ENCODE measurements at regions not wholly inside any gene's neighbourhood (a gene's known extent, or its start where the extent isn't known, plus 50 kb on each side); places are given as distances from the start of the nearest gene placed in this dataset.

DNA sequence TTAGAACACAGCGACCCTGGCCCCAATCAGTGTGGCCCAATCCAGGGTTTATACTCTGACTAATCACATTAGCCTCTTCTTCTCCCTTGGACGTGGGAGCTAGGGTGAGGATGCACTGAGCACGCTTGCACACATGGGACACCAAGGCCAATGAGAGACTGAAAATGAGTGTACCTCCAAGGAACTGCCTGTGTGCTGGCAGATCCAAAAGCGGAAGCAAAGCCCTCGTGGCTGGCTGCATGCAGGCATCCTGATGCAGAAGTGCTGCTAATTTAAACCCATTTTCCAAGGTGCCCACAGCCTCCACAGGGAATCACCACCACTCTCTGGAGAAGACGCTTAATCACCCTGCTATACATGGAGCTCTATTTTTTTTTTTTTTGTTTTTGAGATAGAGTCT lies 375.3 kb upstream of the XYLT1 start:
- no peak for DNase-seq

DNA sequence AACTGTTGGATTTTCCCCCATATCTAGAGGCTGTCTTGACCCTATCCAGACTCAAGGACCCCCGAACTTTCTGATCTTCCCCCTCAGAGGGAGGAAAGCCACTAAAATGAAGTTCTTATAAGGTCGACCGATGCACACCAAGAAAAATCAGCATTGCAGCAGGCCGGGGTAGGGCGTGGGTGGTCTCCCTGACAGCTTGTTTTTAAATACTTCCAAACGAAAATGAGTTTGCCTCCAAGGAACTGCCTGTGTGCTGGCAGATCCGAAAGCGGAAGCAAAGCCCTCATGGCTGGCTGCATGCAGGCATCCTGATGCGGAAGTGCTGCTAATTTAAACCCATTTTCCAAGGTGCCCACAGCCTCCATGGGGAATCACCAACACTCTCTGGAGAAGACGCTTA lies 374.3 kb upstream of the XYLT1 start:
- no peak for DNase-seq

DNA sequence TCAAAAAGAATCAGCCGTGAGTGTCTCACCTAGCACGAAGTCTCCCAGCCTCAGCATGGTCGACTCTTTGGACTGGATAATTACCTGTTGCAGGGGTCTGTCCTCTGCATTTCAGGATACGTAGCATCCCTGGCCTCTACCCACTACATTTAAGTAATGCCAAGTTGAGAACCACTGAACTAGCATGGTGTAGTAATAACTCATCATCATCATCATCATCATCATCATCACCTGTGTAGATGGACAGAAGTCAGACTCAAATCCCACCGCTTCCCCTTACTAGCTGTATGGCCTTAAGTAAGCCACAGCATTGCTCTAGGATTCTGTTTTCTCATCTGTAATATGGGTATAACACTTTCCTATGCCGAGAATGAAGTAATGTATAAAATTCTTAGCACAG lies 373.1 kb upstream of the XYLT1 start:
- no peak for DNase-seq

DNA sequence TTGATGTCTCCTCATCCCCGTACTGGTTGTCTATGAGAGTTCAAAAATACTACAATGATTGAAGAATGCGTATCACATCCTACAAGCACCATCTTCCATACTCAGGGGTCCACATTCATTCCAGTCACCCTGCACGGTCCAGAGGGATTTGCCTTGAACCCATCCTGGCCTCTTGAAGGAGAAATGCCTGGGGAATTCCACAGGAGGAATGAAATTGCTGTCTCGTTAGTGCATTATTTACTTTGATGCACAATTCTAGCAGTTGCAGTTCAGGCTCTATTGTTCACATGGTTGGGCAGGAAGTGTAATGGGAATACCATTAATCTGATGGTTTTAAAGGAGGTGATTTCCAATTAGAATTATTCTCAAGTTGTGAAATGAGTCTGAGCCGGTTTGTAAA lies 369.1 kb upstream of the XYLT1 start:
- no peak for DNase-seq

DNA sequence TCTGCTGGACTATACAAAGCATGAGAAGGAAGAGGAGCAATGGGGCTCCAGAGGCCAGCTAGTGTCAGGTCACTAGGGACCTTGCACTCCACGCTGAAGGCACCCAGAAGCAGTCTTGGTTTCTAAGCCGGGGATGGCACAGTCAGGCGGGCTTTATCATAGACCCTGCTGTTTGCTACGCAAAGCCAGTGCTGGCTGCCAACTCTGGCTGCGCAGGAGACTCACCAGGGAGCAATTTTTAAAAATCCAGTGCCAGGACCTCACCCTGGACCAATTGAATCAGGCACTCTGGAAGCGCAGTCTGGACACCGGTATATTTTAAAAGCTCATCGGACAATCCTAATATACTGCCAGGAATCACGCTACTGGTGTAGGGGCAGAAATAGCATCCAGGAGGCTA lies 368.5 kb upstream of the XYLT1 start:
- DNase-seq, result no peak

DNA sequence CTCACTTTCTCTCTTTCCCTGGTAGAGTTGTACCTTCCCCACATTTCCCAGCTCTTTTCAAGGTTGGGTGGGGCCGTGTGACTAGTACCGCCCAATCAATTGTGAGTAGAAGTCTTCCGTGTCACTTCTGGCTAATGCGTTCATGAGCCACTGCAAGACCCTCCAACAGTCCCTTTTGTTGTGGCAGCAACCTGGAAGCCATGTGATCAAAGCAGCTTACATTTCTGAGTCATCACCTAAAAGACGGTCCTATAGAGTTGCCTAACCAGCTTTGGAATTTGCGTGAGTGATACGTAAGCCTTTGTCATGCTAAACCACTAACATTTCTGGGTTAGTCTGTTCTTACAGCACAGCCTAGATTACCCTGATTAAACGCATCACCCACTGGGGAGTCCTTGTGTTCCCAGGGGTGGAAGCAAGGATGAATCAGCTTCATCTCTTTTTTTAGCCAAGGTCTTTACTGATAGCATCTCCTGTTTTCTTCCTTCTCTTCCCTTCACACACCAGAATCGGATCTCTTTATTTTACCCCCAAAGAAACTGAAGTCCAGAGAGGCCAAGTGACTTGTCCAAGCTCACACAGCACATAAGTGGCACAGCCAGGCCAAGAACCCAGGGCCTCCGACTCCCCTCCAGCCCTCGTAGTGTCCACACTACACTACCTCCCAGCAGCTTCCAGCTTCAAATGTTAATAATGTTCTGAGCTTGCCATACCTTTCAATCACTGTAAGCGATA lies 366.3 kb upstream of the XYLT1 start:
- DNase-seq, result no peak

DNA sequence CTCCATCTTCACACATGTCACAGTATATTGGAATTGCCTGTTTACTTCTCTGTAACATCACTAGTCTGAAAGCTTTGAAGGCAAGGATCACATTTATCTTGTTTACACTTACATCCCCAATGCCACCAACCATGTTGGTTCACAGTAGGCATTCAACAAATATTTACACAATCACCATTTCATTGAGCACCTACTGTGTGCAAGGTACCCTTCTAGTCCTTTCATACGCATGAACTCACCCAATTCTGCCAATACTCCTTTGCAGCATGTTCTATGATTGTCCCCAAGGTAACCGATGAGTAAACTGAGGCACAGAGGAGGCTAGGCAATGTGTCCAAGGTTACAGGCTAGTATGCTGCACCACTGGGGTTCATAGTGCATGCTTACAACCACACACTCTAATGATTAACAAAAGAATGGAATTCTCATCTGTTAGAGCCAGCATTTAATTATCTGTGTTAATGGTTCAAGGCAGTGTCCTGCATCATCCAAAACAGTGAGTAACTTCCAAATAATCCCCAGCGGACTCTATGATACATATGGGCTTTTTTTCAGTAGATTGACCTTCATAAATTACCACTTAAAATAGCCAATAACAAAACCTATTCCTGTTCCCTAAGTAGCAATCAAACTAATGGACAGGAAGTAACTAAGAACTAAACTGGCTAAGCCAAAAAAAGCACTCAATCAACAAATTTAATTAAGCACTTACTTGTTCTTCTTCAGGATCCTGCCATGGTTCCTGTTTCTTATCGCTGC lies 364.5 kb upstream of the XYLT1 start:
- no peak for DNase-seq

DNA sequence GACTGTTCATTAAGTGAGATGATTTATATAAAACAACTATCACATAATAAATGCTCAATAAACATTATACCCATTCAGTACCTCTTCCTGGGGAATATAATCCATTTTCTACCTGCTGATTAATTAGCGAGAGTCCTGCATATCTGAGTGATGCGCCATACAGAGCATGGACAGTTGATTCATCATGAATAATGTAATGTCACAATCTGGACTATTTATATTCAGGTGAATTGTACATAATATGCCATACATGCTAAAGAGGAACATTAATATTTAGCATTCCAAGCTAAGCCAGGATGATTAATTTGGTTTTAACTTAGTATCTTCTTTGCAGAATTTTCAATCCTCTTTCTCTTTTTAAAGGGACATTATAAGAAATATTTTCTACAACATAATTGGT lies 362.0 kb upstream of the XYLT1 start:
- DNase-seq, result no peak

DNA sequence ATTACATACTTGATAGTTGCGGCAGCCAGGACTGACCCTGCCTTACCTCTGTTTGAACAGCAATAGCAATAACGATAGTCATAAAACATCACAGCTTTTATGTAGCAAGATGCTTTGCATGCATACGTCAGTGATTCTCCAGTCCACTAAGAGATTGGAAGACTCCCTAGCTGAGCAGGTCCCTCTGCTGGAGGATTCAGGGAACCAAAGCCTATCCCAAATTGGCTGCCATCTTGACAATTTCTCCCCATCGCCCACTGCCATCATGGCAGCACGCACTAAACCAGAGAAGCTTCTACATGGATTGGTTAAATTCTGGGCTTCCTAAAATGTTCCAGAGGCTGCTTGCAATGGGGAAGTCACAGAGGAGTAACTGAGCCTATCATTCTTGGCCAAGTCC lies 360.6 kb upstream of the XYLT1 start:
- no peak for DNase-seq

DNA sequence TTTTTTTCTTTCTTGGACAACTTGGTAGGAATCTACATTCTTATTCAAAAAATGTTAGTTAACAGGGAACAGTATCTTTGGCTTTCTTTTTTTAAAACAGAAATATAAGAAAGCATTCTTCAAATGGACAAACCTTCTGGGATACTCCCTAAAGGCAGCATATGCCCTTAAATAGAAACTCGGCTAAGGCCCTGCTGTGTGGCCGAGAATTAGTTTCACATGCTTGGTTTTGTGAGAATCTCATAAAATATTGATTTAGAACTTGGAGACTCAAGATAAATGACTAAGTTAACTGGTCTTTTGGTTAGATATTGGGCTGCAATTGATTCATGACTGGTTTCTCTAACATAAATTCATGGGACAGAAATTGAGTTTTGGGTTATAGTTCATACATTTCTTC lies 359.9 kb upstream of the XYLT1 start:
- no peak for DNase-seq

DNA sequence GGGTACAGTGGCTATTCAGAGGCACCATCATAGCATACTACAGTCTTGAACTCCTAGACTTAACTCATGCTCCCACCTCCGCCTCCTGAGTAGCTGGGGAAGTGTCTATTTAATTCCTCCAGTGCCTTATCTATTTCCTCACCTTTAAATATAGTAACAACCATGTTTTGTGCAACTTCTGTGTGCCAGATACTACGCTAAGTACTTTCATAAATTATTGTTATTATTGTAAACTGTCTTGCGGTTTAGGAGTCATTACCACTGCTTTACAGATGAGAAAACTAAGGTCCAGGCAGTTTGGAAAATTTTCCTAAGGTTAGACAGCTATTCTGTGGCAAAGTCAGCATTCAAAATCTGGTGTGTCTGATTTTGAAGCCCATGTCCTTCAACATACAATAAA lies 359.1 kb upstream of the XYLT1 start:
- no peak for DNase-seq

DNA sequence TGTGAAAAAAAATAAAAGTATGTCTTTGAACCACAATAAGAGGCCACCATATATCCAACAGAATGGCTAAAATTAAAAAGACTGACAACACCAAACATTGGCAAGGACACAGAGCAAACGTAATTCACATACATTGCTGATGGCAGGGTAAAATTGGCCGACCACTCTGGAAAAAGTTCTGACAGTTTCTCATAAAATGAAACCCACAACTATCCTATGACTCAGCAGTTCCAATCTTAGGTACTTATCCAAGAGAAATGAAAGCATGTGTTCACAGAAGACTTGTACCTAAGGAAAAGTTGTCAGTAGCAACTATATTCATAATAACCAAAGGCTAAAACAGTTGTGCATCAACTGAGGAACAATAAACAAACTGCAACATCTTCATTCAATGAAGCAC lies 357.3 kb upstream of the XYLT1 start:
- no peak for DNase-seq

DNA sequence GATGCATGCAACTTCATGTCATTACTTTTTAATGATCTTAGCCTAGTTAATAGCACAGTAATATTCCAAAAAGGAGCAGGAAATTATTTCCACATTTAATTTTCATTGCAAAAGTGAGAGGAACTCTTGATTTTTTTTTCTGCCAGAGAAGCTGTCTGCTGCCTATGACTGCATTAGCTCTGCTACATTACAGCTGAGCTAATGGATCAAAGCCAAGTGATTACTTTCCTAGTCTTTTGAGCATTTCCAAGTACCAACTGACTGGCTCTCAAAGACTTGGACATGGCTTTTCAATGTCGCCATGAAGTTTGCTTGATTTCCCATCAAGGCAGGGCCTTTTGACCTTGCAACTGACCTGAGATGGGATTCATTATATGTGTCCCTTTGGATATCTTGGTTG lies 356.6 kb upstream of the XYLT1 start:
- DNase-seq, result peak; percentile 41

DNA sequence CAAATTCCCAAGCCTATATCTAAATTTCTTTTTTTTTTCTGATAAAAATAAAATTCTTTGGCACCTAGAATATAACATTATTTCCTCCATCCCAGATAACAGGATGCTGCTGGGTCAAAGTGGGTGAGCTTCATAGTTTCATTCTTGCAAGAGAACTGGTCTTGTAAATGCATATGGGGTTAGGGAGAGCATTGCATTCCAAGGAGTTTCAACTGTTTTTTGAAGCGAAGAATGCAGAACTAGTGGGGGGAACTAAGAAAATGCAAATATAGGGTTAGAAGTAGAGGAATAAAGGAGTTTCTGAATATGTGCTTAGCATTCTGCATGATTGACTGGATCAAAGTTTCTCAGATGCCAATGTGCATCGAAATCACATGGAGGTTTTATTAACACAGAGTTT lies 347.2 kb upstream of the XYLT1 start:
- no peak for DNase-seq

DNA sequence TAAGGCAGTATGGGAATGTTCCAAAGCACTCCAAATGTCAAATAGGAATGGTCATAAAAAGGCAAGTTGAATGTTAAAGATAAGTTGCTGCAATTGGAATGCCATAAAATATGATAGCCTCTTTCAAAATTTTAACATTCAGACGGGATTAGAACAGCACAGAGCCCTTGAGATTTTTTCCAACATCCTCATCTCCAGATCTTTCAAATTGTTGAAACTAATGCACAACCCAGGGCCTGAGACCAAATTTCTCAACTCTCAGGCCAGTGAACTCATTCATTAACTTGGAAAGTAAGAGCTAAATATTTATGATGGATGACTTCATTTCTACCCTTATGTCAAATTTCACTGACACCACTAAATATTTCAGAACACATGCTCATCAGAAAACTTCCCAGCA lies 346.5 kb upstream of the XYLT1 start:
- DNase-seq, result no peak

DNA sequence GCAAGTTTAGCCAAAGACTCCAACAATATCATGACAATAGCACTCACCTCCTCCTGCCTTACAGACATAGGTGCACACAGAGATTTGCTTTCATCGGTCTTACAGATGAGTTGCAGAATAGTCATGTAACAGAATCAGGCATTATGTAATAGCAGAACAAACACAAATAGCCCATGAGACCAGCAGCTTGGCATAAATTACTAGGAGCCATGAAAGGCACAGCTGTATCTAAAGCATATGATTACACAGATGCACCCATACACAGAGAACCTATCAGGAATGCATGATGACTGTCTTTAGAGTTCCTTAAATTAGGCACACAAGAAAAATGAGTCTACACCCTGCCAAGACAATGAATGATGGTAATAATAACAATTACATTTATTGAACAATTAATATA lies 342.0 kb upstream of the XYLT1 start:
- no peak for DNase-seq

DNA sequence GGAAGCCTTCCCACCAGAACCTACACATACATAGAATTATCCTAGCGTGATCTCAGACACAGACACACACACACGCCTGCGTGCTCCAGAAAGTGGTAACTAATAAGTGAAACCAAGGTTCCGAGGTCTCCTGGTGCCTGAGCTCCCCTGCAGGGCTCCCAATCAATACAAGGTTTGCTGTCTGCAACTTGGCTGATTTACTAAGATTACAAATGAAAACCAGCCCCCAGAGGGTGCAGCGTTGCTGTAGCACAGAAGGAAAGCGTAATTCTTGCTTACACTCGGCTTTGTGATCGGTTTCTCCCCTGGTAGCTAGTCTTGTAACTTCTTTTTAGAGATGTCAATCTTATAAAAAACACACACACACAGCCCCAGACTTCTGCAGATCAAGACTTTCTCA lies 334.1 kb upstream of the XYLT1 start:
- DNase-seq, result no peak

DNA sequence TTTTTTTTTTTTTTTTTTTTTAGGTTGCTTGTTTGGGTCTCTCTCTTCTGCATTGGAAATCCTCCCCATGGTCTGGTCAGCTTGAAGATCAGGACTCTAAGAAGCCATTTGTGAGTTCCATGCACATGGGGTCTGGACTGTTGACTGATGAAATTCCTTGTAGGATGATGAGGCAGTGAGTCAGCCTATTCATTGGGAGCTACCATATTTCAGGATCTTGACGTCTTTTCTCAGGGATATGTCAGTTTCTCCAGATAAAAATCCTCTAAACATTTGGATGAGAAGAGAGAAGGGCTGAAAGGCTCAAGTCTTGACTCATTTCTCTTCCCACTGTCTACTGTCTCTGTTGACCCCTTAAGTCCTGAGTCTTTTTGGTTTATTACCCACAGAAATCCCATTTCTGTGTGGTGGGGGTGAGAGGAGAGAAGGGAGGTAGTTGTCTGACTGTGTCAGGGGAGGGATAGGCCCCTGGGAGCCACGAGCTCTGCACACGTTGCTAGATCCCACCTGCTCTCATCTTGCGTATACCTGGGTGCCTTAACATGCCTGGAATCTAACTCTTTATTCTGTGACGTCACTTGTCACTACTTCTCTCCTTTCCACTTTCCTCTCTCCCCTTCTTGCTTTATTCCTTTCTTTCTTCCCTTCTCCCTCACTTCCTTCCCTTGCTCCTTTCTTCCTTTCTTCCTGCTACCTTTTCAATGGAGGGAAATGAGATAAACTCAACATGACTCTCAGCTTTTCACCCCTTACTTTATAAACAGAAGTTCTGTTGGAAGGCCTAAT lies 333.1 kb upstream of the XYLT1 start:
- no peak for DNase-seq

DNA sequence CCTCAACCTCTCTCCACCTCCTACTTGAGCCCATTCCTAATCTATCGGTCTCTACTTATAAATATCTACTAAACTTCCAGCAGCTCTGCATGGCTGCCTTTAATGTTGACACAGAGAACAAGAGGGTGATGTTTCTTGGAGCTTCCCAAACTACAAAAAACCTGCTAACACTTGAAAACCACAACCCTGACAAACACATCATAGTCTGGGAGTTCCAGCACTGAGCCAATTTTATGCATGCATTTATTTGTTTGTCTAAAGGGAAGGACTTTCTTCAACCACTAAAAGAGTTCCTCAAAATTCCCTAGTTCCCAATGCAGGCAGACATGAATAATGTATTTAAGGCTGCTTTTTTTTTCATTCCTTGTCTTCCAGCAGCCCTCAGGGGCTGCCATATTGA lies 331.8 kb upstream of the XYLT1 start:
- DNase-seq, result peak; percentile 77

DNA sequence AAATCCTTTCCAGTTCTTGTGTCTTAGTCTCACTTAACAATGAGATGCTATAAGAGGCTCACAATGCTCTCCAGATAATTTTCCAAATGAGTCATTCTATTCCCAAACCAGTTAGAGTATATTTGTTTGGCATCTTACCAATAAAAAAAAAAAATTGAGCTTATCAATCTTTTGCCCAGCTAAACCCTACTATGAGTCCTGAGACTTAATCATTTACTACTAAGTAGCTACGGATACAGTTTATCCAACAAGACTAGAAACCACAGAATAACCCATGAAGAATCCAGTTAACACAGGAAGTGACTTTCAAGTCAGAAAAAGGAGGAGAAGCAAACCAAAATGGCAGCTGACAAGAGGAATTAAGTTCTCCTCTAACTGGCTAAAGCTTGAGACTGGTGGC lies 330.3 kb upstream of the XYLT1 start:
- DNase-seq, result no peak

DNA sequence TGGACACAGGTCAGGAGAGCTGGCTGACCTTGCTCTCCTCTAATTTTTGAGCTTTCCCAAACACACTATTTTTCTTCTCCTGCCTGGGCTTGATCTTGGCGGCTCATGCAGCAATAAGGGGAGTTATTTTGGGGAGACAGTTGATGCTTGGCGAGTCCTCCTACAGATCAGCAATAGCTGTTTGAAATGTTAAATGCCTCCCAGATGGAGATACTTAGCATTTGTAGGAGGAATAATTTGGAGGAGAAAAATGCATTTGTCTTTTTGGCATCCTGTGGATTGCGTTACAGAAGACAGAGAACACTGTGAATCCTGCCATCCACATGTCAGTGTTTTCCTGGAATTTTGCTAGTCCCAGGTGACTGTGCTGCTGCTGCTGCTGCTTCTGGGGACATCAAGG lies 328.0 kb upstream of the XYLT1 start:
- no peak for DNase-seq

DNA sequence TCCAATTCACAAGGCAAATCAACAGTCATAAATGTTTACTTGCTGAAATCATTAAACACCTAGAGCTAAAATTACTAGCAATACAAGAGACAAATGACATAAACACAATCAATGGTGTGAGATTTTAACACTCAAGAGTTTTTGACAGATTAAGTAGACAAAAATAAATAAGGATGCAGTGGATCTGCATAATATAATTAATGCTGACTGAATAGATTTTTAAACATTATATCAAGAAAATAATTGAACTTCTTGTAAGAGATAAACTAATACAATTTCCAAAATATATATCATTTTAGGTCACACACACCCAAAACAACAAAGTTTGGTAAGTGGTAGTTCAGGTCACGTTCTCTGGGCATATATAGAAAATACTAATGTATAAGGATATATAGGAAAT lies 322.6 kb upstream of the XYLT1 start:
- no peak for DNase-seq

DNA sequence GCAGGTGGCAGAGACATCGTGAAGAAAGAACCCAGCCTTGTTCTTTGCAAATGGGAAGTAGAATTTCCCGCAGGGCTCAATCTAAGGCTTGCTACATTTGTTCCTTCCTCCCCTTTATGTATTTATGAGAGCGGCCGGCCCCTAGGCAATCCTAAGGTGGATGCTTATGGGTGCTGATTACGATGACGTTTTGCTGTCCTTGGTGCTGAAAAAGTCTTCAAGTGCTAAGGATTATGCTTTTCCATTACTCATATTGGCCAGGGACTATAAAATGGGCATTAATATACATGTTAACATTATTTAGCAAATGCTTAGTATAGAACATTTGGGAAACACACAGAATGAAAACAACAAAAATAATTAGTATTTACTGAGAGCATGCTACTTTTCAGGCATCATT lies 313.3 kb upstream of the XYLT1 start:
- no peak for DNase-seq

DNA sequence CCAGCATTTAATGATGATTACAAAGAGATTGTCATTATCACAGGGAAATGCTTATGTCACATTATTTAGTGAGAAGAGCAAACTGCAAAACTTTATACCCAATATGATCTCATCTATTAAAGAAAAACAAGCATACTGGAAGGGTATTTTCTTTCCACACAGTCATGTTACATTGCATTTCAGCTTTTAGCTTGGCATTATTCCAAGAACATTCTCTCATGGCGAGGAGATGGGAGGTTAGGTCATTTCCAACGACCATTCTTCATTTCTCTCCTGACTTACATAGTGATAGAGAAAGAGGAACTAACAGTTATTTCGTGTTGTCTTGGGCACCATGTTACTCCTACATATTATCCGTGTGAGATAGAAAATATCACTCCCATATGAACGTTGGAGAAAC lies 309.4 kb upstream of the XYLT1 start:
- no peak for DNase-seq
